ENCODE measurements at regions not wholly inside any gene's neighbourhood (a gene's known extent, or its start where the extent isn't known, plus 50 kb on each side); places are given as distances from the start of the nearest gene placed in this dataset.
"Not testable (repeated sequence)": the region's sequence is repeated elsewhere in the genome, so short reads cannot be mapped to it uniquely, and the experiment has no call there.

DNA sequence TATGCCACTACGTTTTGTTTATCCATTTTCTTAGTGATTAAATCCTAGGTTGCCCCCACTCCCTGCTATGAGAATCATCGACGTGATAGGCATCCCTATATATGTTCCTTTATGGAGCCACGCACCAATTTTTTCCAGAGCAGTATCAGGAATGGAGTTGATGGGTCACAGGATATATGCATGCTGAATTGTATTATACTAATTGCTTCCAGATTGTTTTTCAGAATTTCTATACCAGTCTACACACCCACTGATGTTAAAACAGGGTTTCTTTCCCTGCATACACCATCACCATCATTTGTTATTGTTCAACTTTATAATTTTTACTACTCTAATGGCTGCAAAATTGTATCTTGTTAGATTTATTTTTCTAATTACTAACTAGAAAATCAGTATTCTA lies 100.1 kb upstream of the MRPS22 start:
- no peak for DNase-seq

DNA sequence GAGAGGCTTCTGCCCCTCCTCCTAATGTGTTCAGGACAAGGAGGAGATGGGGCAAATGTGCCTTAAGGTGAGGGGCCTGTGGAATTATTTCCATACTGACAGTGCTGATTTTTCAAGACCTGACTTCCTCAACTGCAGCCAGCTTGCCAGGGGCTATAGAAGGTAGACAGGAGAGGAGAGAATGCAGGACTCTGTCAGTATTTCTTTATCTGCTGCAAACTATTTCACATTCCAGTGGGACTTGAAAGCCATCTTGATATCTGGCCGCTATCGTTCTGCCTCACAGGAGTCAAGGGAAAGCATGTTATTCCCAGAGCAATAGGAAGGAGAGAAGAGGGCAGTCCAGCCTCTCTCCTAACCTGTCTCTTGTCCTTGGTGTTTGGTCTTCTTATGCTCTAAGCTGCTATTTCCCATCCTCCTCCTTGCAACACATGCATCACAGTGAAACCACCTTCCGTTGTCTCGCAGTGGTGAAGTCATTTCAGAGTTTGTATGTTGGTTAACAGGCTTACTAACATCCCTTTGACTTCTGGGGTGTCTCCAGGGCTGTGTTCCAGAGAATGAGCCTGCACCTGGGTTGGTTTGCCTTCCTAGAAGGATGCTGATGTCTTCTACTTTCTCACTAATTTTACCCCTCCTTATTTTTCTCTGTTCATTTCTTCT lies 95.1 kb upstream of the MRPS22 start:
- DNase-seq = no peak

DNA sequence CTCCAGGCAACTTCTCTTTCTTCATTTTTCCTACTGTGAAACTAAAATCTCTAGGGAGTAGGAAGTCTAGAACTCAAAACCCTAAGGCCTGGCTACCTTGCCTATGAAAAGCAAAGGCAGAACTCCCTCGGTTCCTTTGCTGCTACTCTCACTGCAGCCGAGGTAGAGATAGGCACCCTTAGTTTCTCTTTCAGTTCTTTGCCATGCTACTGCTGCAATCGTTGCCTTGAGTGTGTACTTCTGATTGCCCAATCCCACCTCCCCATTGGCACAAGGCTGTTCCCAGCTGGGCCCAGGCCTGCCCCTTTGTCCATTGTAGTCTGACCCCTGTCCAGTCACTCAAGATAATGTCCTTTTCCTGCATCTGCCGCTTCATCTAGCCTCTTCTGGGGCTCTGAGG lies 92.3 kb upstream of the MRPS22 start:
- DNase-seq = no peak

DNA sequence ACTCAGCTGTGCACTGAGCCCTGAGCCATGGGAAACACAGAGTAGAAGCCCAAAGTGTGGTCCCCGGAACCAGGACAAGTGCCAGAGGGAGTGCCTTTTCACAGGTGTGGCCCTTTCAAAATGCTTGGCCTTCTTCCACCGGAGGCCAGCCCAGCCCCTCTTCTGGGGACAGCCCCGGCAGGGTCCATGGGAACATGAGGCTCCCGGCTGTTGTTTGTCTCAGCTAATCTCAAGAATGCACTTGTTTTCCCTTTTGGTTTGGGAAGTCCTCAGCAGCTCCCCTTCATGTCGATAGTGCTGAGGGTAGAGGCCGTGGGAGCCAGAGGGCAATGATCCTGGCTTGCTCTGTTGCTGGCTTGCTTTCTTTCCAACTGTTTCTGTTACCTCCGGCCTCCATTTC lies 91.1 kb upstream of the MRPS22 start:
- no peak for DNase-seq

DNA sequence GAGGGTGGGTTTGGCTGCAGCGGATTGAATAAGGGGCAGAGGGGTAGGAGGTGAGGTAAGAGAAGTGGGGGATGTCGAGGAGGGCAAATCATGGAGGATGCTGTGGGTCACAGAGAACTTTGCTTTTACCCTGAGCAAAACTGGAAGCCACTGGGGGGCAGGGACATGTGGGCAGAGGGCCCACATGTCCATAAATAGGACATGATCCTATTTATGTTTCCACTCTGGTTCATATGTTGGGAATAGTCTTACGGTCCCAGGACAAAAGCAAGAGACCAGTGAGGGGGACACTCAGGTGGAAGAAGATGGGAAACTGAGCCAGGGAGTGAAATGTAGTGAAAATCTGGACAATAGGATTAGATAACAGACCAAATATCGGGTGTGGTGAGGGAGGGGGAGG lies 85.5 kb upstream of the MRPS22 start:
- DNase-seq = no peak

DNA sequence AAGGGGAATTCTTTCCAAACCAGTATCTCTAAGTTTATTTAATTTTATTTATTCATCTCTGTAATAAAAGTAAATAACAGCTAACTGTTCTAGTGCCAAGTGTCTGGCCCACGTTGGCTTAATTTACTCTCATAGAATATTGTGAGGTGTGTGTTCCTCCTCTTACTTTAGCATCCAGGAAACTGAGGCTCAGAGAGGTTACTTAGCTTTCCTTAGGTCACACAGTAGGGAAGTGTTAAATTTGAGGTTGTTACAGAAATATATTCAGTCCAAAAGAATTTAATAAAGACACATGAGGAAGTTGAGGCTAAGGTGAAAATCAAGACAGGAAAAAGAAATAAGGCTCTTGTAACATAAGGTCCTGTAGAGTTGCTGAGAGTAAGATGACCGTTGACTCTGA lies 84.4 kb upstream of the MRPS22 start:
- DNase-seq = no peak

DNA sequence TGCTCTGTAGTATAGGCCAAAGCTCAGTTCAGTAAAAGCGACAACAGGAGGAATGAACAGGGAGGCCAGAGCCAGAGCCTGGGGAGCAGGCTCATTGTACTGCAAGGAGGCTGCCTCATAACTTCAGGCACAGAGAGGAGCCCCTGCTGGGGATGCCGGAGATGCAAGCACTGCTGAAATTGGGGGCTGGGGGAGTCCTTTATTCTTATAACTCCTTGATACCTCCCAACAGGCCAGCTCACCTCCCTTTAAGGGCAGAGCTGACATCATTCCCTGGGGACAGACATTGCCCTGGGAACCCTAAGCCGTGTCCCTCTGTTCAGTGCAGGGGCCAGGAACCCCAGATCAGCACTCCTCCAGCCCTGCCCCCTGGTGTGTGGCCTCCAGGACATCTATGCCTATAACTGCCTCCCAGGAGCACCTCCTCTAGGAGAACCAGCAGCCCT lies 83.8 kb upstream of the MRPS22 start:
- DNase-seq = no peak

DNA sequence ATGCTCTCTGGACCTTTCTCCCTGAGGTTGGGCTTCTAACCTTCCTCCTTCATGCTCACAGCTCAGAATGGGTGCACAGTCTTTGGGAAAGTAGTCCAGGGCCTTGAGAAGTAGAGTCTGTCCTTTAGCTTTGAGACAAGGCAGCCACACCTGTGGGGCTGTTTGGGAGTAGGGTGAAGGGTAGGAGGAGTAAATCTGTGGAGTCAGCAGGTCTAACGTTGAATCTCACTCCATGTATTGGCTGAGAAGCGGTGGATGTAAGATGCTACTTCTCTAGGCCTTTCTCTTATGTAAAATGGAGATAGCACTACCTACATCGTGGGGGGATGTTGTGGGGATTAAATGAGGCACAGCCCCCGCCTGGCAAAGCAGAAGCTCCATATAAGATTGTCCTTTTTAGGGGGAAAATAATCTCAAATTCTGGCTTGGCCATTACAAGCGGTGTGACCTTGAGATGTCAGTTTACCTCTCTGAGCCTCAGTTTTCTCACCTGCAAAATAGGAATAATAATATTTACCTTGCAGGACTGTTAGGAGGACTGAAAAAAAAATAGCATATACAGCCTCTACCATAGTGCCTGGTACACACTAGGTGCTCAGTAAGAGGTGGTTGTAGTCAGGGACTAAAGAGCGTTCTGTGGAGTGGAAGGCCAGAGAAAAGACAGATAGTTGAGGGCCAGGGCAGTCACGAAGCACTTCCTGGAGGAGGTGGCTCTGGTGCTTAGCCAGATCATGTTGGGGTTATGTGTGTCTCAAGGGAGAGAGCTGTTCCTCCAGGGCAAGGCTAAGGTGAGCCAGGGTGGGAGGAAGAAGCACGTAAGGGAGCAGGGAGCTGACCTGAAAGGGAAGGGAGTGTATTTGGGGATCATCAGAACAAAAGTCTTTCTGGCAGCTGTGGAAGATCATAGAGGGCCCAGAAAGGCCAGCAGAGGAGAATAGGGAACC lies 82.8 kb upstream of the MRPS22 start:
- no peak for DNase-seq

DNA sequence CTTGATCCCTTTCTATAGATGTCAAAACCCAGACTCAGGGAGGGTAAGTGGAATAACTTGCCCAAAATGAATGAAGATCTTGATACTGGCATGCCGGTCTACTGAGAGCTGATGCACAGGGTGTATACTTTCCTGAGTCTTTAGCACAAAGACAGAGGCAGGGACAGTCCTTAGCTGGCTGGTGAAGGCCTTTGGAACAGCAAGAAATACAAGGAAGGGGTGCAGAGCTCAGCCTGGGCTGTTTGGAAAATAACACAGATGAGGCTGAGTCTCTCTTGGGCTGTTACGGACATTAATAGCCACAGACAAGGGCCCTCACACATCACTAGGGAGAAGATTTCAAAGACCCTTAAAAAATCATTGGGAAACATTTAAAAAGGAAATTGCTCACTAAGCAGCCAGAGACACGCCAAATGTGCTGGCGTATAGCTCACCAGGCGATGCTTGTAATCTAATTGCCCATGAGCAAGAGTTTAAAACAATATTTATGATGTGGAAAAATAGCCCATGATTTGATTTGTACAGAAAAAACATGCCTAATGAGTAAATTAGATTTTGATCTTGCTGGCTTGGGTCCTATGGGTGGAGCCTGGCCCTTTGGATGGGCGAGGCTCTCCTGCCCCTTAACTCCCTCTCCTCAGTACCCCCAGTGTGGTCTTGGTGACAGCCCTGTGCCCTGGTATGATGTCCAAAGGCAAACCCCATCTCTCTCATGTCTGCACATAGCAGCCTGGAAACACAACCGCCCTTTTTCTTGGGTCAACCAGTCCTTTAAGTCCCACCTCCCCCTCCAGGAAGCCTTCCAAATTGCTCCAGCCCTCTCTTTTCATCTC lies 81.8 kb upstream of the MRPS22 start:
- DNase-seq = no peak

DNA sequence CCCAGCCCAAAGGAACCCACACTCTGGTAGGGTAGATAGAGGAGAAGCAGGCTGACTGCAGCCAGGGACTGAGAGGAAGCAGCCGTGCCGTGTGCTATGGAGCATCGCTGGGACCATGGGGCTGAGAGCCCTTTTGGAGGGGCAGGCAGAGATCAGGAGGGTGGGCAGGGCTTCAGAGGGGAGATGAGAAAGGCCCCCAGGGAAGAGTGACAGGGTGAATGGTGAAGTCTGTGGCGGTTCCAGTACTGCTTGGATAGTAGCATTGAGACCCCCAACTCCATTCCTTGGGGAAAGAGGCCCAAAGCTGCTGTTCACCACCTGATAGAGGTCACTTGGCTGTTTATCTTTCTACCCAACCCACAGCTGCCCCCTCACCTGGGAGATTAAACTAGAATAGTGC lies 80.0 kb upstream of the MRPS22 start:
- DNase-seq = no peak

DNA sequence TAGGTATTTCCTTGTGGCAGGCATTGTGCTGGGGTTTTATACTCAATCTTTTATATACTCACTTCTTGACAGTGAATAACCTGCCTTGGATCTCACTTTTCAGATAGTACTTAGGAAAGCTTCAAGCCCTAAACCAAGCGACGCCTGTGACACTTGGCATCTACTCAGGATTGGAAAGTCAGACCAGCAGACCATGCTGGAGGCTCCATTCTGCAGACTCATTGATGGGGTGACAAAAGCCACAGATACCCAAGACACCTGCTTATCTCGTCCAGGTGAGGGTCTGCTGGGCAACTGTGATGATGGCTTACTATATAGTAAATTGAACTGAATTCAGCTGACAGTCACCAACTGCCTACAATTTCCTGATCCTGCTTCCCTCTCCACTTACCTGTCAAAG lies 79.4 kb upstream of the MRPS22 start:
- no peak for DNase-seq

DNA sequence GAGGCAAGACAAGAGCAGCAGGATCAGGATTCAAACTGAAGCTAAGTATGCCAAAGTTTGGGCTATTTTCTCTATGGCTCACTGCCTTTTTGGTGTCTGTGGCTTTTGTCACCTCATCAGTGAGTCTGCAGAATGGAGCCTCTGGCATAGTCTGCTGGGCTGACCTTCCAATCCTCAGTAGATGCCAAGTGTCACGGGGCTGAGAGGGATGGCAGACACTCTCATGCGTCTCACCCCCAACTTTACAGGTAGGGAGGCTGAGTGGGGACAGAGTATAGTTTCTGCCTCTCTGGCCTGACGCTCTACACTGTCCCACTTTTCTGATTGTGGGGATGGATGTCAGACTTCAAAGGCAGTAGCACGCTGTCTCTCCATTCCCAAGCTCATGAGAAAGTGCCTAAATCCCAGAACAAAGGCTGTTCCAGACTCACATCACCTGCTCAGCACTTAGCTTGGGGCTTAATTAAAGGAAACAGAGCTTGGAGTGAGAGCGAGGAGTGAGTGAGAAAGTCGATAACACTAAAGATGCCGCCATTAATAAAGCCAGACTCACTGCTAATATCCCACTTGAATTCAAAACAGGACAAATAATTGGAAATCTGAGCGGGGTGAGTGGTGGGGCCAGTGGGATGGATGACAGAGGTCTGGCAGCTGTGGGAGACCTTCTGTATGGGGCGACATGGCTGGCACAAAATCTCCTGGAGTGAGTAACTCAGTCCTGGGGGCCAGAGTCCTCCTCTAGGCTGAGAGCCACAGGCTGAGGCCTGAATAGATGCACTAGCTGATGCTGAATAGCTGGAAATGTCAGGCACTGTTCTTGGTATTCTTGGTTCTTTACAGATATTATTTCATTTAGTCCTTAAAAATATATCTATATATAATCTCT lies 78.4 kb upstream of the MRPS22 start:
- no peak for DNase-seq

DNA sequence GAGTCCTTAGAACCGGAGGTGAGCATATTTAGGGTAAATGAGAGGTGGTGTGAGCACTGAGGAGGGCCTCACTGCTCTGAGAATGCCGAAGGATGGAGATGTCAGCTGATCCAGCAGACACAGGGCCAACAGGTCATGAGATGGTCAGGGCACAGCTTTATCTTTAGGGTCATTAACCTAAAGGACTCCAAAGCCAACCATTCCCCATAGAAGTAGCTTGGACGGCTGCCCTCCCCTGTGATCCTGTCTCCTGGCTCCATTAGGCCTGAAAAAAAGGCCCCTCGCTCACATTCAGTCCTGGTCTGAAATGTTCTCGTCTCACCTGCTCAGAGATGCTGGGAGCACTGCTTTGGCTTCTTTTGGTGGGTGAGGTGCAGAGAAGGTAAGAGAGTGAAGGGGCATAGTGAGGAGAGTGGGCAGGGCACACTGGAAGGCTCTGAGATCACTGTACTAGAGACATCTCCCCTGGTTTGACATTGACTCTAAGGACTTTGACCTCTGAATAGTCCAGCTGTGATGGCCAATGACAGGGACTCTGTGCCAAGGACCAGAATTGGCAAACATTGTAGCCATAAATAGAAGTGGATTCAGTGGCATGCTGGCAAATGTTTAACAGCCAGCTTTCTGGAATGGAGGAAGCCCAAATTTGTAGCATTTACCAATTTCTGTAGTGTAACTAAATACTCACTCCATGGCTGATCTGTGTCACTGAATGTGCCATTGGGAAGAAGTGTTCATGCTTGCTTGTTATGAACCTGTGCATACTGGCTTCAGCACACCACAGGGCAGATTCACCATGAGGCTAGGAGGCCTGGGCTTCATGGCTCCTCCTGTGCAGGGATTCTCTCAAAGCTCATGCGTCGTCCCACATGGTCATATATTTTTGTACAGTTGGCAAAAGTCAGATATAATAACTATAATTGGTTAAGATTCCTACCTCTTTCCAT lies 76.2 kb upstream of the MRPS22 start:
- DNase-seq = no peak

DNA sequence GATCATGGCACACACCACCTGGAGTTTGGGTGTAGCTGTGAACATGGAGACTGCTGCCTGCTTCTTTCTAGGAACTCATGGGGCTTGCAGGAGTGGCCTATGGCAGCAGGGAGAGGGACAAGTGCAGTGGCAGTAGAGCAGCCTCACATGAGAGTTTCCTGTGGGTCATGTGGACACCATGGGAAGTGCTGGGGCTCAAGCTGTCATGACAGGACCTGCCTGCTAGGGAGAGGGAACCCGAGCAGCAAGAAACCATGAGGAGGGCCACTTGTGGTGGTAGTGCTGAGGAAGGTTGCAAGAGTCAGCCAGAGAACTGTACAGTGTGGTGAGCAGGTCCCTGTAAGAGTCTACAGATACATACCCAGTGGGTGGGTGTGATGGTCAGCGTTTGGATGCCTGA lies 73.8 kb upstream of the MRPS22 start:
- no peak for DNase-seq

DNA sequence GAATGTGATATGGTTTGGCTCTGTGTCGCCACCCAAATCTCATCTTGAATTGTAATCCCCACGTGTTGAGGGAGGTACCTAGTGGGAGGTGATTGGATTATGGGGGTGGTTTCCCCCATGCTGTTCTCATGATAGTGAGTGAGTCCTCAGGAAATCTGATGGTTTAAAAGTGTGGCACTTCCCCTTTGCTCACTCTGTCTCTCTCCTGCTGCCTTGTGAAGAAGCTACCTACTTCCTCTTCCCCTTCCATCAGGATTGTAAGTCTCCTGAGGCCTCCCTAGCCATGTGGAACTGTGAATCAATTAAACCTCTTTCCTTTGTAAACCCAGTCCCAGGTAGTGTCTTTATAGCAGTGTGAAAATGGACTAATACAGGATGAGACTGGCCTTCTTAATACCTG lies 73.2 kb upstream of the MRPS22 start:
- DNase-seq = not testable (repeated sequence)

DNA sequence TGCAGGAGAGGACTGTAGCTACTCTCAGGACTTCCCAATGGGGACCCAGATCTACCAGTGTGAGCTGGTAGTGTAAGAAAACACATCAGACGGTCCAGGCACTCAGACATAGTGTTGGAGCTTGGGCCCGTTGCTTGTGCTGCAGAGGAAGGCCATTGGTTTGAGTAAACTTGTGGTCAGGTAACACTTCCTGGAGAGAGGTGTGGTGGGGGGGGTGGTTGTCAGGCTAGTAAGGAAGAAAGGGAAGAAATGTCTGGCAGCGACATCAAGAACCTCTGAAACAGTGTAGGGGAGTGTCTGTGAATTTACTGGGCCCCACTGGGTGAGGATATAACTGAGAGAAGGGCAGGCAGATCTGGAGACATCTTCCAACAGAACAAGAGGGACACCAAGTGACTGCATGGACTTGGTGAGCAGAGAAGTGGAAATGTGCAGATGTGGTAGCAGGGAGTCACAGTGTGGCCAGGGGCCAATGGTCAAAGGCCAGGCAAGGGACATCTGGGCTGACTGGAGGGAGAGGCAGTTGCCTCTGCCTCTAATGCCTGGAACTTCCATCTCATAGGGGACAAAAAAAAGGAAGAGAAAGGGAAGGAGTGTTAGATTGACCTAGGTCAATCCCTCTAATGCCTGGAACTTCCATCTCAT lies 63.7 kb upstream of the MRPS22 start:
- no peak for DNase-seq

DNA sequence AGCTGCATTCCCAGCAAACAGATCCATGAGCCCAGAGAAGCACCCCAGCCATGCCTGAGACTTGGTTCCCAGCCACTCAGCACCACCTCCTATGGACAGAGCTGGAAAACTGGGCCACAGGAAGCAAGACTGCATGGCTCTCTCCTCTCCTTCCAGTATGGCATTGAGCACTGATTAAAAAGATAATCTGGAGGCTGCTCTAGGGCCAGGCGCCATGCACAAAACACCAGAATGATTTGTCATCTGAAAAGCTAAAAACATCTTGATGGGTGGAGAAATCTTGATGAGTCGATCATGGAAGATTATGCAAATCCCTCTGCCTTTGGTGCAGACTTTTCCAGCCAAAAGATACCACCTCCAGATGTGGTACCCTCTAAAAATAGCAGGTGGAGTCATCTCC lies 62.7 kb upstream of the MRPS22 start:
- no peak for DNase-seq

DNA sequence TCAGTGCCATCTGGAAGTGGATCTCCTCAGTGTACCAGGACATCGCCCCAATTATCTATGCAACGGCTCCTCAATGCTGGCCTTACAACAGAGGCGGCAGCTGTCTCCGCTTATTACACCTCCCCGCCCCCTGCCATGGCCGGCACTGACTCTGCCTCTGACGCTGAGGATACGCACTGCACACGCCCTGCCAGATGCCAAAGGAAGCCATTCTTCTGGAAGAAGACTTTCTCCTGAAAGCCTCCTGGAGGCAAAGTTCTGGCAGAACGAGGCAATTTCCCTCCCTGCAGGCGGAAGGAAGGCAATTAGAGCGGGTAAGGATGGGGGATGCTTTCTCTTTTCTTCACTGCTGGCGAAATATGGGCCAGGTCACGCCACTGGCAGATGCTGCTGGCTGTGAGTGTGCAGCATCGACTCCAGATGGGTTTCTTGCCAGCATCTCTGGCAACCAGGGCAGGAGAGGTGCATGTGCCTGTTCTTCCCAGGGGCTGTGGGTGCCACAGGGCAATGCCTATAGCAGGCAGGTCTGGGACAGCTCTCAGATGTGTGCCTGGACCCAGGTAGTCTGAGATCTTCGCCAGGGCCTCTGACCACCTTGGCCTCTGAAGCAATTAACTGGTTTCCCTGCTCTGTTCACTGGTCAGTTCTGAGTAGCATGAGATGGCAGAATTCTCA lies 62.2 kb upstream of the MRPS22 start:
- DNase-seq = peak in 1 of 2 experiments; percentile 12

DNA sequence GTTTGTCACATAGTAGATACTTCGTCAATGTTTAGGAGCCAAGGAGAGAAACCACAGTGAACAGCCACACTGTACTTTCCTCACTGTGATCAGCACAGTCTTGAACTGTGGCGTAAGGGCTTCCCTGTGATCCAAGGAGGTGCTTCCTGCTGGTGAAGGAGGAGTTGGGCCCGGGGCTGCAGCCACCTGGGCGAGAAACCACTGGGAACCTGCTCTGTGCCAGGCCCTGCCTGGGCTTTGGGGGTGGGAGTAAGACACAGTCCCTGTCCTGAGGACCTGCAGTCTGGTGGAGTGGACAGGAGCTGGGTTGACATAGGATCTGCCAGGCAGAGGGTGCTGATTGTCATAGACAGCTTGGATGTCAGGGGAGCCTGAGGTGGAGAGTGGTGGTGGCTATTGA lies 60.5 kb upstream of the MRPS22 start:
- no peak for DNase-seq

DNA sequence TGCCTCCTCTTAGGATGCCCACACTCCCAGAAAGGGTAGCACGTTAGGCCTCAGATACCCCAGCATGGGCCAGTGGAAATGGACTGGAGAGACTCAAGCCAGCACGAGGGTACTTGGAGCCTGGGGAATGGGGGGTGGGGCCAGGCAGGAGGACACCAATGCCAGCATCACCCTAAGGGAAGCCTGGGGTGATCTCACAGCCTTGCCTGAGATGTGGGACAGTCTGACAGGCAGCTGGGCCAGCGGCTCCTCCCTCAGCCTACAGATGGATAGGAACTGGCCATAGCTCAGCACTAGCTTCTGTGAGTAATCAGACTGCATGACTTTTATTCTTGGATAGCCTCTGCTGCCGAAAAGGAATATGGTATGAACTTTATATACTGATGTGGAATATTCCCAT lies 59.6 kb upstream of the MRPS22 start:
- no peak for DNase-seq

Data from SHP77 (cell line).